Stimulated activated CD4-positive, alpha-beta T cell treated with anti-CD3 and anti-CD28 coated beads, Interleukin-15, amount 100 ng/mL, for 24 hours (primary cell): ENCODE measurements at regions not wholly inside any gene's neighbourhood (a gene's known extent, or its start where the extent isn't known, plus 50 kb on each side); places are given as distances from the start of the nearest gene placed in this dataset.
A peak's percentile ranks its signal among the peaks of the same experiment; 100 is the strongest.
"Not testable (repeated sequence)": the region's sequence is repeated elsewhere in the genome, so short reads cannot be mapped to it uniquely, and the experiment has no call there.

Experiments
- DNase-seq: peaks from one replicate; pipeline ENCODE4 v3.0.0-alpha.2; 2020

GRCh38 chr13:39803156-39803555 is 147.7 kb downstream of the COG6 start:
- no peak for DNase-seq

GRCh38 chr13:39803851-39804250 is 148.4 kb downstream of the COG6 start:
- no peak for DNase-seq

- DNase-seq: no peak
Measured at GRCh38 chr13:39804332-39805210, 149.1 kb downstream of the COG6 start.

- no peak for DNase-seq
Measured at GRCh38 chr13:39809466-39809865, 154.0 kb downstream of the COG6 start.

- no peak for DNase-seq
Measured at GRCh38 chr13:39810091-39810877, 154.8 kb downstream of the COG6 start.

GRCh38 chr13:39811051-39811450 is 155.6 kb downstream of the COG6 start:
- DNase-seq: no peak

GRCh38 chr13:39811696-39812095 is 156.2 kb downstream of the COG6 start:
- peak; percentile 9 for DNase-seq

GRCh38 chr13:39815345-39816111 is 160.1 kb downstream of the COG6 start:
- no peak for DNase-seq

GRCh38 chr13:39816936-39817335 is 161.5 kb downstream of the COG6 start:
- DNase-seq: no peak

- DNase-seq: no peak
Measured at GRCh38 chr13:39818953-39819352, 163.5 kb downstream of the COG6 start.

- DNase-seq: no peak
Measured at GRCh38 chr13:39820606-39821005, 165.1 kb downstream of the COG6 start.

GRCh38 chr13:39821977-39822376 is 166.5 kb downstream of the COG6 start:
- no peak for DNase-seq

GRCh38 chr13:39822437-39822836 is 167.0 kb downstream of the COG6 start:
- DNase-seq: no peak

GRCh38 chr13:39823063-39823713 is 167.7 kb downstream of the COG6 start:
- no peak for DNase-seq

- DNase-seq: no peak
Measured at GRCh38 chr13:39825886-39826285, 170.4 kb downstream of the COG6 start.

- DNase-seq: no peak
Measured at GRCh38 chr13:39835253-39835652, 179.8 kb downstream of the COG6 start.

- no peak for DNase-seq
Measured at GRCh38 chr13:39836038-39836437, 180.6 kb downstream of the COG6 start.

- DNase-seq: not testable (repeated sequence)
Measured at GRCh38 chr13:39837866-39838265, 182.4 kb downstream of the COG6 start.

- DNase-seq: no peak
Measured at GRCh38 chr13:39840201-39840600, 184.7 kb downstream of the COG6 start.

GRCh38 chr13:39847336-39847735 is 191.9 kb downstream of the COG6 start:
- no peak for DNase-seq

GRCh38 chr13:39855236-39855635 is 199.8 kb downstream of the COG6 start:
- no peak for DNase-seq

GRCh38 chr13:39856714-39857113 is 201.3 kb downstream of the COG6 start:
- DNase-seq: no peak

- DNase-seq: no peak
Measured at GRCh38 chr13:39858794-39859193, 203.3 kb downstream of the COG6 start.
